ENCODE measurements at regions not wholly inside any gene's neighbourhood (a gene's known extent, or its start where the extent isn't known, plus 50 kb on each side); places are given as distances from the start of the nearest gene placed in this dataset.

GRCh38 chrX:23592741-23593140 lies 74.6 kb upstream of the PRDX4 start:
- Histone ChIP-seq H4K20me1 (replicated peaks in 1 of 2; ENCODE audit: control insufficient read depth in 1 of 2, insufficient read depth in 2 of 2, low read length in 2 of 2) (no peaks in the 10 kb centered on the region), H3K9ac (replicated peaks in 1 of 4; ENCODE audit: extremely low read depth in 1 of 4, low read depth in 3 of 4, low read length in 3 of 4) (no peak overlapping the region), H4K8ac (ENCODE audit: extremely low read depth, insufficient read depth, low read length) (no peak overlapping the region), H2BK20ac (ENCODE audit: low read length) (no peak overlapping the region), H3K27ac (ENCODE audit: low read depth, low read length) (no peak overlapping the region), H3K4ac (replicated peaks; ENCODE audit: insufficient read length, low read depth, low read length) (no peak overlapping the region), H3K23ac (ENCODE audit: insufficient read length) (no peak overlapping the region), H3K4me2 (ENCODE audit: insufficient read depth in 1 of 2, low read depth in 2 of 2, low read length in 2 of 2) (no peak overlapping the region), H4K5ac (ENCODE audit: insufficient read length, low read depth, low read length) (no peak overlapping the region), H3K79me1 (ENCODE audit: low read depth, low read length) (no peaks in the 10 kb centered on the region), H2AFZ (ENCODE audit: low read length) (no peak overlapping the region), H2AK5ac (ENCODE audit: low read depth, low read length) (no peak overlapping the region), H2BK5ac (ENCODE audit: low read depth, low read length) (no peak overlapping the region), H3K23me2 (ENCODE audit: low read depth, low read length) (no peaks in the 10 kb centered on the region), H3K9me3 (ENCODE audit: insufficient read depth in 2 of 2, low read depth in 1 of 2, low read length in 1 of 2) (no peaks in the 10 kb centered on the region), H3K18ac (ENCODE audit: extremely low read depth, low read length) (no peak overlapping the region), H3K4me1 (replicated peaks in 1 of 4; ENCODE audit: control insufficient read depth in 3 of 4, insufficient read depth in 4 of 4, low read length in 3 of 4) (no peaks in the 10 kb centered on the region), H2BK120ac (replicated peaks; ENCODE audit: low read depth, low read length) (no peak overlapping the region), H2BK15ac (ENCODE audit: low read length) (no peak overlapping the region), H3K4me3 (ENCODE audit: extremely low read depth in 1 of 4, insufficient read depth in 2 of 4, low read depth in 3 of 4, low read length in 4 of 4) (no peak overlapping the region), H3K14ac (ENCODE audit: insufficient read length) (no peak overlapping the region), H3K56ac (replicated peaks; ENCODE audit: insufficient read length, low read depth, low read length) (no peak overlapping the region), H3K36me3 (ENCODE audit: control insufficient read depth in 2 of 4, insufficient read depth in 4 of 4, low read length in 3 of 4) (no peaks in the 10 kb centered on the region), H3K27me3 (replicated peaks in 1 of 4; ENCODE audit: control insufficient read depth in 3 of 4, extremely low read depth in 1 of 4, insufficient read depth in 3 of 4, low read length in 3 of 4) (no peaks in the 10 kb centered on the region), H3K79me2 (ENCODE audit: control insufficient read depth in 1 of 2, insufficient read depth in 2 of 2, low read length in 2 of 2) (no peaks in the 10 kb centered on the region), H4K91ac (replicated peaks; ENCODE audit: insufficient read length, low read length) (no peak overlapping the region), H2BK12ac (ENCODE audit: low read depth, low read length) (no peak overlapping the region)
- 84% methylated on average over 4 of the region's 5 CpGs; no CpG with 5 or more reads in 1 of the 2 experiments for WGBS, 2 experiments (ENCODE audit: extremely low coverage in 1 of 2, insufficient coverage in 1 of 2, insufficient read length in 1 of 2, insufficient replicate concordance in 2 of 2, low coverage in 1 of 2, low lambda C conversion rate in 2 of 2, missing lambda C conversion rate in 1 of 2)
- TF ChIP-seq TCF12 (IDR thresholded peaks at IDR 0.05; ENCODE audit: low read depth, low read length) (no peak), TAF7 (optimal IDR thresholded peaks at IDR 0.05; ENCODE audit: borderline replicate concordance, low read depth, low read length) (no peak), SIX5 (IDR thresholded peaks at IDR 0.05; ENCODE audit: low read depth, low read length) (no peak), TEAD4 (IDR thresholded peaks at IDR 0.05; ENCODE audit: low read depth, low read length) (no peak), NRF1 (IDR thresholded peaks at IDR 0.05; ENCODE audit: low read depth, low read length) (no peak), BACH1 (IDR thresholded peaks at IDR 0.05; ENCODE audit: low read length) (no peak), HDAC2 (IDR thresholded peaks at IDR 0.05; ENCODE audit: borderline replicate concordance in 1 of 2, low read depth in 2 of 2, low read length in 2 of 2) (no peak), RFX5 (IDR thresholded peaks at IDR 0.05; ENCODE audit: borderline replicate concordance, low read depth, low read length) (no peak), KDM5A (IDR thresholded peaks at IDR 0.05; ENCODE audit: low read length) (no peak), PHF8 (conservative IDR thresholded peaks at IDR 0.05; ENCODE audit: low read depth, low read length) (no peak), BRCA1 (IDR thresholded peaks at IDR 0.05; ENCODE audit: low read depth, low read length) (no peak), NANOG (IDR thresholded peaks at IDR 0.05; ENCODE audit: insufficient read depth, low read depth, low read length, poor library complexity, severe bottlenecking) (no peak), GABPA (IDR thresholded peaks at IDR 0.05; ENCODE audit: borderline replicate concordance, insufficient read depth, low read length) (no peak), CBX5 (IDR thresholded peaks at IDR 0.05; ENCODE audit: low read depth, low read length) (no peak)
- no peak for DNase-seq (ENCODE audit: low read depth in 1 of 2, low spot score in 2 of 2)
- CTCF ChIA-PET (ENCODE audit: partially characterized antibody), result no interaction called here
- POLR2A ChIA-PET (ENCODE audit: partially characterized antibody), result no interaction called here
- FAIRE-seq, result no peak
